Adrenal gland (tissue), 5 donors: ENCODE measurements at regions not wholly inside any gene's neighbourhood (a gene's known extent, or its start where the extent isn't known, plus 50 kb on each side); places are given as distances from the start of the nearest gene placed in this dataset.

Source experiments
- CTCF ChIP-seq, 6 experiments: fragments of 450-650 bp in 4 of 6; fragments of 200-600 bp in 2 of 6; sonication (generic) in 1 of 6; IDR thresholded peaks; 1 replicate in 5 of 6; 2 replicates in 1 of 6; pipeline versions ENCODE4 v1.5.1 to v1.8.0; 2016 to 2021; ENCODE audit warnings: antibody characterized with exemption in 6 of 6, mild to moderate bottlenecking in 2 of 6, moderate library complexity in 1 of 6
- POLR2A ChIP-seq, 2 donors: fragments of 450-650 bp; IDR thresholded peaks; one replicate each; pipeline ENCODE4 v1.6.1; 2017; ENCODE audit warnings: antibody characterized with exemption in 2 of 2, mild to moderate bottlenecking in 2 of 2, moderate library complexity in 1 of 2
- donor health status: DM: no; HTN: no; CAD: no.

GRCh38 chr2:216317831-216318520 lies 54.3 kb downstream of the MARCHF4 start:
- TF ChIP-seq POLR2A (IDR thresholded peaks at IDR 0.05) = no peak
- TF ChIP-seq CTCF (IDR thresholded peaks at IDR 0.05) = no peak
